ENCODE measurements at regions not wholly inside any gene's neighbourhood (a gene's known extent, or its start where the extent isn't known, plus 50 kb on each side); places are given as distances from the start of the nearest gene placed in this dataset.

- TF ChIP-seq POLR2AphosphoS5 (IDR thresholded peaks at IDR 0.05; ENCODE audit: low read depth, low read length), result no peak
- no peak for TF ChIP-seq POLR2A (IDR thresholded peaks at IDR 0.05; ENCODE audit: low read depth, low read length)
- no peak for TF ChIP-seq TAF1 (IDR thresholded peaks at IDR 0.05; ENCODE audit: low read depth, low read length)
- no peak for TF ChIP-seq POU2F2 (IDR thresholded peaks at IDR 0.05; ENCODE audit: low read depth, low read length)
- TF ChIP-seq SPI1 (IDR thresholded peaks at IDR 0.05; ENCODE audit: low read depth, low read length), result no peak
- no peak for TF ChIP-seq PAX5 (IDR thresholded peaks at IDR 0.05; ENCODE audit: insufficient read depth, low read length, severe bottlenecking)
Measured at GRCh38 chr3:73933585-73933984, 308.8 kb upstream of the PDZRN3 start.

Data from GM12891 (cell line).